ENCODE measurements at regions not wholly inside any gene's neighbourhood (a gene's known extent, or its start where the extent isn't known, plus 50 kb on each side); places are given as distances from the start of the nearest gene placed in this dataset.

- H3K4me1 Mint-ChIP-seq = no peaks in the 10 kb centered on the region
These were observed 305.0 kb downstream of the EFNB2 start for GRCh38 chr13:106230450-106230849.

DNA sequence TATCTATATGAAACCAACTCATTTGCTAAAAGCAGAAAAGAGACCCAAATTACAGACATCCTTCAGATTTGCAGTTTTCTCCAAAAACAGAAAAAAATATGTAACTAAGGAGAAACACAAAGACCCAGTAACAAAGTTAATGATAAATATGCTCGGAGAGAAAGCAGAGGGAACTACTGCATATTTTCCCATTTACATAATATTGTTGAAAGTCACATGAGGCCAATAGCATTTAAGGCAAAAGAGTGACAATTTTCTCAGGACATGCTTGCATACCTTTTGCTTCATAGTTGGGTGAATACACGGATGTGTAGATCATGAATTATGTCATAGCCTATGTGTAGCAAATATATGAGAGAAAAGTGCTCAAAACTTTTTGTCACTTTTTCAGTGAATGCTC, 310.3 kb downstream of the EFNB2 start:
- Histone ChIP-seq H3K36me3 (ENCODE audit: control insufficient read depth, insufficient read depth, low read length) (no peaks in the 10 kb centered on the region), H3K27me3 (ENCODE audit: control insufficient read depth, insufficient read depth, low read length, poor library complexity, severe bottlenecking) (no peaks in the 10 kb centered on the region), H3K4me3 (ENCODE audit: low read length) (no peak overlapping the region), H3K27ac (ENCODE audit: low read depth, low read length) (no peak overlapping the region), H3K9me3 (ENCODE audit: control insufficient read depth, low read length) (no peaks in the 10 kb centered on the region), H3K4me1 (ENCODE audit: control insufficient read depth, insufficient read depth, low read length) (no peaks in the 10 kb centered on the region), H3K9ac (ENCODE audit: extremely low read depth, low read length, poor library complexity, severe bottlenecking) (no peak overlapping the region)
- TF ChIP-seq, protein P1, sequence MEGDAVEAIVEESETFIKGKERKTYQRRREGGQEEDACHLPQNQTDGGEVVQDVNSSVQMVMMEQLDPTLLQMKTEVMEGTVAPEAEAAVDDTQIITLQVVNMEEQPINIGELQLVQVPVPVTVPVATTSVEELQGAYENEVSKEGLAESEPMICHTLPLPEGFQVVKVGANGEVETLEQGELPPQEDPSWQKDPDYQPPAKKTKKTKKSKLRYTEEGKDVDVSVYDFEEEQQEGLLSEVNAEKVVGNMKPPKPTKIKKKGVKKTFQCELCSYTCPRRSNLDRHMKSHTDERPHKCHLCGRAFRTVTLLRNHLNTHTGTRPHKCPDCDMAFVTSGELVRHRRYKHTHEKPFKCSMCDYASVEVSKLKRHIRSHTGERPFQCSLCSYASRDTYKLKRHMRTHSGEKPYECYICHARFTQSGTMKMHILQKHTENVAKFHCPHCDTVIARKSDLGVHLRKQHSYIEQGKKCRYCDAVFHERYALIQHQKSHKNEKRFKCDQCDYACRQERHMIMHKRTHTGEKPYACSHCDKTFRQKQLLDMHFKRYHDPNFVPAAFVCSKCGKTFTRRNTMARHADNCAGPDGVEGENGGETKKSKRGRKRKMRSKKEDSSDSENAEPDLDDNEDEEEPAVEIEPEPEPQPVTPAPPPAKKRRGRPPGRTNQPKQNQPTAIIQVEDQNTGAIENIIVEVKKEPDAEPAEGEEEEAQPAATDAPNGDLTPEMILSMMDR (conservative IDR thresholded peaks at IDR 0.05) = no peak
- H3K4me1 Mint-ChIP-seq = no peaks in the 10 kb centered on the region
- WGBS, 2 experiments (ENCODE audit: insufficient coverage in 1 of 2, insufficient read length in 1 of 2) = 86 to 100% methylated on average over 1 to 2 of the region's 2 CpGs
- H3K27ac Mint-ChIP-seq = no peak overlapping the region
- H3K9me3 Mint-ChIP-seq = no peaks in the 10 kb centered on the region
- H3K4me3 Mint-ChIP-seq = no peak overlapping the region
- H3K27me3 Mint-ChIP-seq (ENCODE audit: insufficient read depth) = no peaks in the 10 kb centered on the region
- no peak for DNase-seq
- no peaks in the 10 kb centered on the region for H3K36me3 Mint-ChIP-seq (ENCODE audit: low read depth)

More at GRCh38 chr13:106230450-106230849, 305.0 kb downstream of the EFNB2 start:
- H3K27me3 Mint-ChIP-seq (ENCODE audit: insufficient read depth) = no peaks in the 10 kb centered on the region
- no peaks in the 10 kb centered on the region for H3K4me1 ChIP-seq (ENCODE audit: control insufficient read depth, insufficient read depth, low read length)
- no peak overlapping the region for H3K4me3 ChIP-seq (ENCODE audit: low read length)
- H3K4me3 Mint-ChIP-seq = no peak overlapping the region
- DNase-seq = no peak
- H3K9me3 Mint-ChIP-seq = peaks cover 3% of the 10 kb centered on the region
- H3K27ac Mint-ChIP-seq = no peak overlapping the region
- WGBS, 2 experiments (ENCODE audit: insufficient coverage in 1 of 2, insufficient read length in 1 of 2) = 95 to 100% methylated on average over 1 of the region's 1 CpG
- no peaks in the 10 kb centered on the region for H3K36me3 Mint-ChIP-seq (ENCODE audit: low read depth)
- no peaks in the 10 kb centered on the region for H3K36me3 ChIP-seq (ENCODE audit: control insufficient read depth, insufficient read depth, low read length)
- TF ChIP-seq, protein P1 (conservative IDR thresholded peaks at IDR 0.05) = no peak
- H3K9ac ChIP-seq (ENCODE audit: extremely low read depth, low read length, poor library complexity, severe bottlenecking) = no peak overlapping the region
- H3K27me3 ChIP-seq (ENCODE audit: control insufficient read depth, insufficient read depth, low read length, poor library complexity, severe bottlenecking) = no peaks in the 10 kb centered on the region
- no peak overlapping the region for H3K27ac ChIP-seq (ENCODE audit: low read depth, low read length)
- H3K9me3 ChIP-seq (ENCODE audit: control insufficient read depth, low read length) = no peaks in the 10 kb centered on the region

- TF ChIP-seq, protein P1 (conservative IDR thresholded peaks at IDR 0.05) = no peak
- no peak for DNase-seq
- H3K4me3 Mint-ChIP-seq = no peak overlapping the region
- H3K36me3 Mint-ChIP-seq (ENCODE audit: low read depth) = no peaks in the 10 kb centered on the region
- no peak overlapping the region for H3K9ac ChIP-seq (ENCODE audit: extremely low read depth, low read length, poor library complexity, severe bottlenecking)
- peaks cover 2% of the 10 kb centered on the region for H3K9me3 Mint-ChIP-seq
- H3K9me3 ChIP-seq (ENCODE audit: control insufficient read depth, low read length) = no peaks in the 10 kb centered on the region
- H3K4me1 ChIP-seq (ENCODE audit: control insufficient read depth, insufficient read depth, low read length) = no peaks in the 10 kb centered on the region
- H3K27me3 Mint-ChIP-seq (ENCODE audit: insufficient read depth) = no peaks in the 10 kb centered on the region
- WGBS, 2 experiments (ENCODE audit: insufficient coverage in 1 of 2, insufficient read length in 1 of 2) = 92 to 94% methylated on average over 3 of the region's 3 CpGs
- H3K36me3 ChIP-seq (ENCODE audit: control insufficient read depth, insufficient read depth, low read length) = no peaks in the 10 kb centered on the region
- H3K27me3 ChIP-seq (ENCODE audit: control insufficient read depth, insufficient read depth, low read length, poor library complexity, severe bottlenecking) = no peaks in the 10 kb centered on the region
- no peak overlapping the region for H3K4me3 ChIP-seq (ENCODE audit: low read length)
- H3K4me1 Mint-ChIP-seq = no peaks in the 10 kb centered on the region
- H3K27ac Mint-ChIP-seq = no peak overlapping the region
- no peak overlapping the region for H3K27ac ChIP-seq (ENCODE audit: low read depth, low read length)
These were observed 315.3 kb downstream of the EFNB2 start for GRCh38 chr13:106220211-106220610.

Data from endodermal cell (in vitro differentiated cells).